Activated T-cell treated with anti-CD3 and anti-CD28 coated beads, Interleukin-2, amount 50 U/mL, for 72 hours (primary cell): ENCODE measurements at regions not wholly inside any gene's neighbourhood (a gene's known extent, or its start where the extent isn't known, plus 50 kb on each side); places are given as distances from the start of the nearest gene placed in this dataset.
"Not testable (repeated sequence)": the region's sequence is repeated elsewhere in the genome, so short reads cannot be mapped to it uniquely, and the experiment has no call there.

Experiments used
- ATAC-seq, 2 donors: fragments of 150-1000 bp; cut with Tn5 transposase; replicated peaks in 1 of 2; 2 replicates each; pipeline ENCODE4 v1.10.0; 2021; ENCODE audit warnings: moderate library complexity in 2 of 2, mild to moderate bottlenecking in 1 of 2
- DNase-seq, 2 donors: peaks; one replicate each; pipeline ENCODE4 v3.0.0; 2021 to 2022; ENCODE audit warnings: mixed read lengths in 1 of 2
- H3K27ac Mint-ChIP-seq: one replicate; pipeline ENCODE4 v1.8.0; 2022; ENCODE audit warnings: mild to moderate bottlenecking, moderate library complexity, mixed read lengths
- H3K27me3 Mint-ChIP-seq: one replicate; pipeline ENCODE4 v1.8.0; 2022; ENCODE audit warnings: low read depth, mixed read lengths
- H3K36me3 Mint-ChIP-seq, 2 donors: one replicate each; pipeline ENCODE4 v1.8.0; 2022; ENCODE audit warnings: mixed read lengths in 2 of 2, mild to moderate bottlenecking in 1 of 2; ENCODE audit not compliant: insufficient read depth in 2 of 2
- H3K4me1 Mint-ChIP-seq: one replicate; pipeline ENCODE4 v1.8.0; 2022; ENCODE audit warnings: low read depth, mixed read lengths
- H3K4me3 Mint-ChIP-seq, 2 donors: one replicate each; pipeline ENCODE4 v1.8.0; 2022; ENCODE audit warnings: mild to moderate bottlenecking in 2 of 2, mixed read lengths in 2 of 2, moderate library complexity in 2 of 2
- H3K9me3 Mint-ChIP-seq, 2 donors: one replicate each; pipeline ENCODE4 v1.8.0; 2022; ENCODE audit warnings: mixed read lengths in 2 of 2

DNA sequence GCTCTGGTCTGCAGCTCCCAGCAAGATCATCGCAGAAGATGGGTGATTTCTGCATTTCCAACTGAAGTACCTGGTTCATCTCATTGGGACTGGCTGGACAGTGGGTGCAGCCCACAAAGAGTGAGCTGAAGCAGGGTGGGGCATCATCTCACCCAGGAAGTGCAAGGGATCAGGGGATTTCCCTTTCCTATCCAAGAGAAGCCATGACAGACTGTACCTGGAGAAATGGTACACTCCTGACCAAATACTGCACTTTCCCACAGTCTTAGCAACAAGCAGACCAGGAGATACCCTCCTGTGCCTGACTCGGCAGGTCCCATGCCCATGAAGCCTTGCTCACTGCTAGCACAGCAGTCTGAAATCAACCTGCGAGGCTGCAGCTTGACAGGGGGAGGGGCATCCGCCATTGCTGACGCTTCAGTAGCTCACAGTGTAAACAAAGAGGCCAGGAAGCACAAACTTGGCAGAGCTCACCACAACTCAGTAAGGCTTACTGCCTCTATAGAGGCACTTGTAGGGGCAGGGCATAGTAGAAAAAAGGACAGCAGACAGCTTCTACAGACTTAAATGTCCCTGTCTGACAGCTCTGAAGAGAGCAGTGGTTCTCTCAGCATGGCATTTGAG, 60.5 kb downstream of the AREG start:
- H3K36me3 Mint-ChIP-seq, H3K4me1 Mint-ChIP-seq, H3K4me3 Mint-ChIP-seq, H3K27ac Mint-ChIP-seq, DNase-seq, H3K27me3 Mint-ChIP-seq, ATAC-seq, H3K9me3 Mint-ChIP-seq: not testable (repeated sequence)

GRCh38 chr4:74509363-74509762, 64.4 kb downstream of the AREG start:
- not testable (repeated sequence) for H3K27ac Mint-ChIP-seq, H3K4me3 Mint-ChIP-seq, DNase-seq, ATAC-seq, H3K27me3 Mint-ChIP-seq, H3K9me3 Mint-ChIP-seq, H3K4me1 Mint-ChIP-seq, H3K36me3 Mint-ChIP-seq

GRCh38 chr4:74516303-74516702, 71.4 kb downstream of the AREG start:
- Mint-ChIP-seq H3K27me3 (no peaks in the 10 kb centered on the region), H3K27ac (no peak overlapping the region), H3K4me1 (no peaks in the 10 kb centered on the region), H3K9me3 (peaks cover 0 to 2% of the 10 kb centered on the region in 2 donors), H3K4me3 (no peak overlapping the region), H3K36me3 (peaks cover 0 to 1% of the 10 kb centered on the region in 2 donors)
- no peak for DNase-seq
- no peak for ATAC-seq

DNA sequence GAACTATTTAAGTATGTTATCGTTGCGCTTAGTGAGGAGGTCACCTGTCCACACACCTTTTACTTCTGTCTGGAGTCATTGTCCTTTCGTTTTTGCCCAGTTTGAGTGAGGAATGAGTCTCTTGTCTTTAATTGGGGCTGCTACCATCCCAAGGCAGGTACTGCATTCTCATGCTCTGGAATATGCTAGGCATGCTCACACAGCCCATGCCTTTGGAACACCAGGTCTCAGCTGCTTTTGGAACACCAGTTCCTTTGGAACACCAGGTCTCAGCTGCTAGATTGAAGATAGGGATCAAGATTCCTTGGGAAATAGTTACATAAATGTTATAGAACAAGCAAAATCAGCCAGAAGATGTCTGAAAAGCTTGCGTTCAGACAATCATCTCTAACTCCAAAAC, 73.1 kb downstream of the AREG start:
- ATAC-seq (no peak), DNase-seq (no peak)
- Mint-ChIP-seq H3K27me3 (no peaks in the 10 kb centered on the region), H3K27ac (no peak overlapping the region), H3K4me1 (no peaks in the 10 kb centered on the region), H3K9me3 (no peaks in the 10 kb centered on the region), H3K4me3 (no peak overlapping the region), H3K36me3 (no peaks in the 10 kb centered on the region)

GRCh38 chr4:74522251-74522991, 77.5 kb downstream of the AREG start:
- ATAC-seq (no peak), DNase-seq (no peak)
- Mint-ChIP-seq H3K27me3 (no peaks in the 10 kb centered on the region), H3K4me3 (no peak overlapping the region), H3K9me3 (no peaks in the 10 kb centered on the region), H3K27ac (no peak overlapping the region), H3K36me3 (no peaks in the 10 kb centered on the region), H3K4me1 (no peaks in the 10 kb centered on the region)

DNA sequence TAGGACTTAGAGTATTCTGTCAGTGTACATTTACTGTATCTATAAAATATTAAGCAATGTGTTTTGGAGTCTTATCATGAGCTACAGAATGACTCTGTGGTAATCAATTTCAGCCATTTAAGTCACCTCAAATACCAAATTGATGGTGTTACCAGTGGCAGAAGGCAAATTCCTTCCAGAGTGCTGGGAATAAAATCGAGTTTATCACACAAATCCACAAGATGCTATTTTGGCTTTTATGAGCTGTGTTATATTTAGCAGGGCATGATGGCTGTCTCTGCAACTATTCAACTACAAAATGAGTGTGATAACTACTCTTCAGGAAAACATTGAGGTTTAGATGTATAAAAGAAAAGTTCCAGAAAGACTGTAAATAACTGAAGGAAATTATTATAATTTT, 78.2 kb downstream of the AREG start:
- no peak for DNase-seq
- no peaks in the 10 kb centered on the region for H3K36me3 Mint-ChIP-seq
- H3K4me3 Mint-ChIP-seq: no peak overlapping the region
- no peaks in the 10 kb centered on the region for H3K4me1 Mint-ChIP-seq
- no peaks in the 10 kb centered on the region for H3K9me3 Mint-ChIP-seq
- no peak for ATAC-seq
- no peak overlapping the region for H3K27ac Mint-ChIP-seq
- no peaks in the 10 kb centered on the region for H3K27me3 Mint-ChIP-seq

GRCh38 chr4:74524985-74525384, 80.0 kb downstream of the AREG start:
- no peaks in the 10 kb centered on the region for H3K4me1 Mint-ChIP-seq
- ATAC-seq: peak; percentile 53 to 74
- no peak overlapping the region for H3K27ac Mint-ChIP-seq
- H3K9me3 Mint-ChIP-seq: no peaks in the 10 kb centered on the region
- no peaks in the 10 kb centered on the region for H3K27me3 Mint-ChIP-seq
- no peak overlapping the region for H3K4me3 Mint-ChIP-seq
- H3K36me3 Mint-ChIP-seq: no peaks in the 10 kb centered on the region
- no peak for DNase-seq

- DNase-seq (no peak), ATAC-seq (no peak)
- no peak overlapping the region for H3K27ac Mint-ChIP-seq
- H3K36me3 Mint-ChIP-seq: no peaks in the 10 kb centered on the region
- no peak overlapping the region for H3K4me3 Mint-ChIP-seq
- H3K4me1 Mint-ChIP-seq: no peaks in the 10 kb centered on the region
- H3K27me3 Mint-ChIP-seq: no peaks in the 10 kb centered on the region
- no peaks in the 10 kb centered on the region for H3K9me3 Mint-ChIP-seq
Measured at GRCh38 chr4:74527049-74527448, 82.1 kb downstream of the AREG start.

DNA sequence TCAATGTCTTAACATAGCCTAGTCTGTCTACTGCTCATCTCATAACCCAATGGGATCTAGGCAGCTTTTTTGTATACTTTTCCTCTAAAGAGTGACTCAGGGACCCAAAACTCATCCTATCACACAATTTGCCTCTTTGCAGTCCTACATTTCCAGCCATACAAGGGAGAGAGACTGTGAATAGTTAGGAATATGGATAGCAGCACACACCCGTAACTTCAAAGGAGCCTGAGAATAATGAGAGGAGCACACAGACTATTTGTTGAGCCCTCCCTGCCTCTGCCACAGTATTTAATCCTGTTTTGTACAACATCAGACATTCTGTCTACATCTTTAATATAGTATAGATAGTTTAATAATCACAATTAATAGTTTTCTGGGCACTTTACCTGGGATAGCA, 83.2 kb downstream of the AREG start:
- ATAC-seq: no peak
- no peaks in the 10 kb centered on the region for H3K9me3 Mint-ChIP-seq
- no peaks in the 10 kb centered on the region for H3K4me1 Mint-ChIP-seq
- H3K27ac Mint-ChIP-seq: no peak overlapping the region
- DNase-seq: no peak
- H3K36me3 Mint-ChIP-seq: no peaks in the 10 kb centered on the region
- H3K4me3 Mint-ChIP-seq: no peak overlapping the region
- peaks cover 6% of the 10 kb centered on the region for H3K27me3 Mint-ChIP-seq

- no peak overlapping the region for H3K27ac Mint-ChIP-seq
- no peak for ATAC-seq
- no peak for DNase-seq
Measured at GRCh38 chr4:74529284-74530041, 84.5 kb downstream of the AREG start.

GRCh38 chr4:74531963-74532794, 87.2 kb downstream of the AREG start:
- no peaks in the 10 kb centered on the region for H3K36me3 Mint-ChIP-seq
- H3K4me3 Mint-ChIP-seq: peak overlapping the region in 1 of 2 donors; percentile 17
- peak overlapping the region; percentile 55 for H3K27ac Mint-ChIP-seq
- ATAC-seq (peak; percentile 90), DNase-seq (peak; percentile 2 to 15)
- no peaks in the 10 kb centered on the region for H3K4me1 Mint-ChIP-seq
- H3K9me3 Mint-ChIP-seq: no peaks in the 10 kb centered on the region
- H3K27me3 Mint-ChIP-seq: peaks cover 9% of the 10 kb centered on the region

More at GRCh38 chr4:74529284-74530041, 84.5 kb downstream of the AREG start:
- Mint-ChIP-seq H3K4me1 (no peaks in the 10 kb centered on the region), H3K36me3 (no peaks in the 10 kb centered on the region), H3K9me3 (no peaks in the 10 kb centered on the region), H3K27me3 (peaks cover 6% of the 10 kb centered on the region), H3K4me3 (no peak overlapping the region)

- Mint-ChIP-seq H3K27ac (no peak overlapping the region), H3K4me1 (no peaks in the 10 kb centered on the region), H3K9me3 (no peaks in the 10 kb centered on the region), H3K36me3 (no peaks in the 10 kb centered on the region), H3K27me3 (peaks cover 15% of the 10 kb centered on the region), H3K4me3 (no peak overlapping the region)
- DNase-seq: no peak
- no peak for ATAC-seq
Measured at GRCh38 chr4:74534121-74534520, 89.2 kb downstream of the AREG start.

DNA sequence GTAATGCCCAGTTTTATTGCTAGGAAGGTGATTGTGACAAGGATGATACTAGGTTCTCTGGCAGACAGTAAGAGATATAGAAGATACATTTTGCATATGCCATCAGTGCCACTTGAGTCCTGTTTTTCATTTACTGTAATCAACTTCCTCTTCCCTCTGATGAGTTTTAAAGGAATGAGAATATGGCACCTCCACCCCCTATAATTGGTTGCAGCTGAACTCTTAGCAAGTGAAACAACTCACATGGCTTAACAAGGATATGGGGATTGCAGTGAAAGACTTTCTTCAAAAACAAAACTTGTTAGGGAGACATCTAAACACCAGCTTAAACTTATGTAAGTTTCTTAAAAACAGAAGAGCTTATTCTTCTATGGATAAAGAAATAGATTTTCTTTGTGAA, 90.0 kb downstream of the AREG start:
- Mint-ChIP-seq H3K36me3 (no peaks in the 10 kb centered on the region), H3K27ac (no peak overlapping the region), H3K27me3 (peaks cover 15% of the 10 kb centered on the region), H3K4me1 (no peaks in the 10 kb centered on the region), H3K4me3 (no peak overlapping the region), H3K9me3 (no peaks in the 10 kb centered on the region)
- DNase-seq (no peak), ATAC-seq (no peak)
